ENCODE measurements at regions not wholly inside any gene's neighbourhood (a gene's known extent, or its start where the extent isn't known, plus 50 kb on each side); places are given as distances from the start of the nearest gene placed in this dataset.

DNA sequence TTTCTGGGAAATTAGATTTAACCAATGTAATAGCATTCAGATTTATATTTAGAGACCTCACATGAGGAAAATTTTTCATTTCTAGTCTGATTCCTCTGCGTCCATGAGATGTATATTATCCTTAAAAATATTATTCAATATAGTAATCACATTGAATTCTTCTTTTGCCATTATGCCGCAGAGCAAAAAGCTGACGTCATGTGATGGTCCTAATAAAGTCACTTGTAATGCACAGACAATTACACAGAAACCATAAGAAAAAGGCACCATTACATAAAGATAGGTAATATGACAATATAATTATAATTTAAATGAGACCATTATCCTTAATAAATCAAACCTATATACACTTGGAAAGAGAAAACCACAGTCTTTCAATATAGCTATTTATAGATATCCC, 1021.5 kb downstream of the PCDH9 start:
- Histone ChIP-seq H3K36me3 (replicated peaks; ENCODE audit: insufficient read depth, low read length) (no peaks in the 10 kb centered on the region), H3K9me3 (replicated peaks; ENCODE audit: insufficient read depth, low read length) (no peaks in the 10 kb centered on the region), H4K20me1 (ENCODE audit: insufficient read depth, low read length) (no peaks in the 10 kb centered on the region), H3K79me2 (ENCODE audit: low read length) (no peaks in the 10 kb centered on the region), H3K27ac (ENCODE audit: low read length) (no peak overlapping the region), H3K4me2 (ENCODE audit: low read depth, low read length) (no peak overlapping the region), H3K9me2 (replicated peaks; ENCODE audit: insufficient read depth, low read length) (no peaks in the 10 kb centered on the region), H3K4me3 (ENCODE audit: low read length) (no peak overlapping the region), H3F3A (ENCODE audit: insufficient read depth, low read length) (no peaks in the 10 kb centered on the region), H3K4me1 (ENCODE audit: low read length) (no peaks in the 10 kb centered on the region), H3K27me3 (replicated peaks; ENCODE audit: insufficient read depth, low read length) (no peaks in the 10 kb centered on the region), H2AFZ (ENCODE audit: low read length) (no peak overlapping the region), H3K9ac (ENCODE audit: low read length) (no peak overlapping the region)
- no peak for DNase-seq
- TF ChIP-seq, protein P1, sequence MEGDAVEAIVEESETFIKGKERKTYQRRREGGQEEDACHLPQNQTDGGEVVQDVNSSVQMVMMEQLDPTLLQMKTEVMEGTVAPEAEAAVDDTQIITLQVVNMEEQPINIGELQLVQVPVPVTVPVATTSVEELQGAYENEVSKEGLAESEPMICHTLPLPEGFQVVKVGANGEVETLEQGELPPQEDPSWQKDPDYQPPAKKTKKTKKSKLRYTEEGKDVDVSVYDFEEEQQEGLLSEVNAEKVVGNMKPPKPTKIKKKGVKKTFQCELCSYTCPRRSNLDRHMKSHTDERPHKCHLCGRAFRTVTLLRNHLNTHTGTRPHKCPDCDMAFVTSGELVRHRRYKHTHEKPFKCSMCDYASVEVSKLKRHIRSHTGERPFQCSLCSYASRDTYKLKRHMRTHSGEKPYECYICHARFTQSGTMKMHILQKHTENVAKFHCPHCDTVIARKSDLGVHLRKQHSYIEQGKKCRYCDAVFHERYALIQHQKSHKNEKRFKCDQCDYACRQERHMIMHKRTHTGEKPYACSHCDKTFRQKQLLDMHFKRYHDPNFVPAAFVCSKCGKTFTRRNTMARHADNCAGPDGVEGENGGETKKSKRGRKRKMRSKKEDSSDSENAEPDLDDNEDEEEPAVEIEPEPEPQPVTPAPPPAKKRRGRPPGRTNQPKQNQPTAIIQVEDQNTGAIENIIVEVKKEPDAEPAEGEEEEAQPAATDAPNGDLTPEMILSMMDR (IDR thresholded peaks at IDR 0.05; ENCODE audit: low read length), result no peak
- TF ChIP-seq EZH2 (optimal IDR thresholded peaks at IDR 0.05; ENCODE audit: low read depth, low read length) (no peak), EZH2phosphoT487 (IDR thresholded peaks at IDR 0.05; ENCODE audit: low read length) (no peak)

DNA sequence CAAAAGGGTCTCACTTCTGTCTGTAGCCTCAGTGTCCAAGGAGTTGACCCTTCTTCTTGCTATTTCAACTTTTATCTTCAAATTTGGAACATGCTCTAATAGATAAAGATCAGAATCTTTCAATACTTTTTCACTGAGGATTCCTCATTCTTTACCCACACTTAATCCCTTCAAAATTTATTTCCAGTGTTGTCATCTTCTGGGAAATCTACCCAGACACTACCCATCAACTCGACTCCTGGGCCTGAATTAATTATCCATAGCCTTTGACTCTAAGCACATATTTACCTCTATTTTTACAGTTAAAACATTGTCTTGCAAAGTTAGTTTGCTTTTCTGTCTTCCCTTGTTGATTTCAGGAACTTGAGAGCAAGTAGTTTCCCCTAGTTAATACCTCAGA, 1022.5 kb downstream of the PCDH9 start:
- Histone ChIP-seq H3F3A (ENCODE audit: insufficient read depth, low read length) (no peaks in the 10 kb centered on the region), H3K4me1 (ENCODE audit: low read length) (no peaks in the 10 kb centered on the region), H3K9me3 (replicated peaks; ENCODE audit: insufficient read depth, low read length) (no peaks in the 10 kb centered on the region), H3K36me3 (replicated peaks; ENCODE audit: insufficient read depth, low read length) (no peaks in the 10 kb centered on the region), H3K9me2 (replicated peaks; ENCODE audit: insufficient read depth, low read length) (no peaks in the 10 kb centered on the region), H3K27ac (ENCODE audit: low read length) (no peak overlapping the region), H3K9ac (ENCODE audit: low read length) (no peak overlapping the region), H4K20me1 (ENCODE audit: insufficient read depth, low read length) (no peaks in the 10 kb centered on the region), H3K4me2 (ENCODE audit: low read depth, low read length) (no peak overlapping the region), H3K79me2 (ENCODE audit: low read length) (no peaks in the 10 kb centered on the region), H3K27me3 (replicated peaks; ENCODE audit: insufficient read depth, low read length) (no peaks in the 10 kb centered on the region), H3K4me3 (ENCODE audit: low read length) (no peak overlapping the region), H2AFZ (ENCODE audit: low read length) (no peak overlapping the region)
- DNase-seq, result no peak
- TF ChIP-seq EZH2 (optimal IDR thresholded peaks at IDR 0.05; ENCODE audit: low read depth, low read length) (no peak), EZH2phosphoT487 (IDR thresholded peaks at IDR 0.05; ENCODE audit: low read length) (no peak)
- TF ChIP-seq, protein P1 (IDR thresholded peaks at IDR 0.05; ENCODE audit: low read length), result no peak

DNA sequence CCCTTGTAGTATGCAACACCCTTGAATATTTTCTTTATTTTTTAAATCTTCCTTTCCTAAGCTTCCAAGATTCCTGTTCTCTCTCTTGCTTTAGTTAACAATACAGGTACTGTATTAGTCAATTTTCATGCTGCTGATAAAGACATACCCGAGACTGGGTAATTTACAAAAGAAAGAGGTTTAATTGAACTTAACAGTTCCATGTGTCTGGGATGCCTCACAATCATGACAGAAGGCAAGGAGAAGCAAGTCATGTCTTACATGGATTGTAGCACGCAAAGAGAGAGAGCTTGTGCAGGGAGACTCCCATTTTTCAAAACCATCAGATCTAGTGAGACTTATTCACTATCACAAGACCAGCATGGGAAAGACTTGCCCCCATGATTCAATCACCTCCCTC, 1024.3 kb downstream of the PCDH9 start:
- Histone ChIP-seq H3F3A (ENCODE audit: insufficient read depth, low read length) (no peaks in the 10 kb centered on the region), H3K9ac (ENCODE audit: low read length) (no peak overlapping the region), H3K9me2 (replicated peaks; ENCODE audit: insufficient read depth, low read length) (no peaks in the 10 kb centered on the region), H3K4me1 (ENCODE audit: low read length) (no peaks in the 10 kb centered on the region), H3K36me3 (replicated peaks; ENCODE audit: insufficient read depth, low read length) (no peaks in the 10 kb centered on the region), H2AFZ (ENCODE audit: low read length) (no peak overlapping the region), H3K27ac (ENCODE audit: low read length) (no peak overlapping the region), H3K27me3 (replicated peaks; ENCODE audit: insufficient read depth, low read length) (no peaks in the 10 kb centered on the region), H3K79me2 (ENCODE audit: low read length) (no peaks in the 10 kb centered on the region), H3K4me3 (ENCODE audit: low read length) (no peak overlapping the region), H3K4me2 (ENCODE audit: low read depth, low read length) (no peak overlapping the region), H4K20me1 (ENCODE audit: insufficient read depth, low read length) (no peaks in the 10 kb centered on the region), H3K9me3 (replicated peaks; ENCODE audit: insufficient read depth, low read length) (no peaks in the 10 kb centered on the region)
- TF ChIP-seq EZH2 (optimal IDR thresholded peaks at IDR 0.05; ENCODE audit: low read depth, low read length) (no peak), EZH2phosphoT487 (IDR thresholded peaks at IDR 0.05; ENCODE audit: low read length) (no peak)
- TF ChIP-seq, protein P1 (IDR thresholded peaks at IDR 0.05; ENCODE audit: low read length), result no peak
- DNase-seq, result no peak

Data from MM.1S (cell line).